ENCODE measurements at regions not wholly inside any gene's neighbourhood (a gene's known extent, or its start where the extent isn't known, plus 50 kb on each side); places are given as distances from the start of the nearest gene placed in this dataset.

DNA sequence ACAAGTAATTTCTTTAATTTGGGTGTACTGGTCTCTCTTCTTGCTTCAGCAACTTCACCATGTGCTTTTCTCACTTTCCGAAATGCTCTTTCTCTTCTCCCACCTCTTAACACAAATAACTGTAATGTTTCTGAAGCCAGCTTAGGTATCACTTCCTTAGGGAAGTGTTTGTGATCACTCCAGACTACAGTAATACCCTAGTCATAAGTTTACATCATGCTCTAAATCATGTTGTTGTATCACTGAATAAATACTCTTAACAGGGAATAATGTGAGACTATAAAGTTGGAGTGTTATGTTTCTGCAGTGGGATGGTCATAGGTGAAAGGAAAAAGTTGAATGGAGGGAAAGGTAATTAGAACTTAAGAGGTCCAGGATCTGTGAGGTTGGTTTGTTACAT lies 712.3 kb downstream of the C4orf33 start:
- CTCF ChIA-PET: no interaction called here
- WGBS (ENCODE audit: missing lambda C conversion rate): 24% methylated on average over 1 of the region's 1 CpG
- FAIRE-seq (no peak), DNase-seq (ENCODE audit: low read depth in 1 of 2, low spot score in 1 of 2) (no peak), ATAC-seq (no peak)
- TF ChIP-seq BHLHE40 (IDR thresholded peaks at IDR 0.05; ENCODE audit: low read depth, low read length) (no peak), EHF (CRISPR knock-in tag; IDR thresholded peaks at IDR 0.05) (no peak), RNF2 (IDR thresholded peaks at IDR 0.05; ENCODE audit: borderline replicate concordance, low read depth) (no peak), JUNB (IDR thresholded peaks at IDR 0.05) (no peak)
- TF ChIP-seq, protein P1, sequence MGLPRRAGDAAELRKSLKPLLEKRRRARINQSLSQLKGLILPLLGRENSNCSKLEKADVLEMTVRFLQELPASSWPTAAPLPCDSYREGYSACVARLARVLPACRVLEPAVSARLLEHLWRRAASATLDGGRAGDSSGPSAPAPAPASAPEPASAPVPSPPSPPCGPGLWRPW (IDR thresholded peaks at IDR 0.05): no peak
- POLR2A ChIA-PET: no interaction called here
- H3K4me3 ChIP-seq: no peak overlapping the region
- no peaks in the 10 kb centered on the region for H3K9me3 ChIP-seq
- no peak overlapping the region for H3K27ac ChIP-seq
- H3K4me2 ChIP-seq: no peak overlapping the region
- H3K4me1 ChIP-seq: no peaks in the 10 kb centered on the region

DNA sequence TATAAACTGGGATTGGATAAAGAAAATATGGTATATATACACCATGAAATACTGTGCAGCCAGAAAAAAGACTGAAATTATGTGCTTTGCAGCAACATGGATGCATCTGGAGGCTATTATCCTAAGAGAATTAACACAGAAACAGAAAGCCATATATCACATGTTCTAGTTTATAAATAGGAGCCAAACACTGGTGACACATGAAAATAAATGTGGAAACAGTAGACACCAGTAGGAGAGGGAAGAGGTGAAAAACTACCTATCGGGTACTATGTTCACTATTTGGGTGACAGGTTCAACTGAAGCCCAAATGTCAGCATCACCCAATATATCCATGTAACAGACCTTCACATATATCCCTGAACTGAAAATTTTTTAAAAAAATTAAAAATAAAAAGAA lies 725.1 kb downstream of the C4orf33 start:
- Histone ChIP-seq H3K9me3 (no peaks in the 10 kb centered on the region), H3K27ac (no peak overlapping the region), H3K4me3 (no peak overlapping the region), H3K4me2 (no peak overlapping the region), H3K4me1 (no peaks in the 10 kb centered on the region)
- CTCF ChIA-PET: no interaction called here
- no peak for DNase-seq (ENCODE audit: low read depth in 1 of 2, low spot score in 1 of 2)
- TF ChIP-seq GATA3 (IDR thresholded peaks at IDR 0.05; ENCODE audit: borderline replicate concordance): no peak
- TF ChIP-seq EHF (CRISPR knock-in tag; IDR thresholded peaks at IDR 0.05): no peak
- no peak for TF ChIP-seq KDM1A (IDR thresholded peaks at IDR 0.05; ENCODE audit: low read depth)
- no peak for TF ChIP-seq MYC (IDR thresholded peaks at IDR 0.05; ENCODE audit: borderline replicate concordance, low read length)
- TF ChIP-seq HOXB13 (CRISPR knock-in tag; IDR thresholded peaks at IDR 0.05; ENCODE audit: low read depth): no peak
- TF ChIP-seq MAFK (IDR thresholded peaks at IDR 0.05; ENCODE audit: partially characterized antibody): no peak
- TF ChIP-seq SMC3 (IDR thresholded peaks at IDR 0.05): no peak
- TF ChIP-seq, protein P2, sequence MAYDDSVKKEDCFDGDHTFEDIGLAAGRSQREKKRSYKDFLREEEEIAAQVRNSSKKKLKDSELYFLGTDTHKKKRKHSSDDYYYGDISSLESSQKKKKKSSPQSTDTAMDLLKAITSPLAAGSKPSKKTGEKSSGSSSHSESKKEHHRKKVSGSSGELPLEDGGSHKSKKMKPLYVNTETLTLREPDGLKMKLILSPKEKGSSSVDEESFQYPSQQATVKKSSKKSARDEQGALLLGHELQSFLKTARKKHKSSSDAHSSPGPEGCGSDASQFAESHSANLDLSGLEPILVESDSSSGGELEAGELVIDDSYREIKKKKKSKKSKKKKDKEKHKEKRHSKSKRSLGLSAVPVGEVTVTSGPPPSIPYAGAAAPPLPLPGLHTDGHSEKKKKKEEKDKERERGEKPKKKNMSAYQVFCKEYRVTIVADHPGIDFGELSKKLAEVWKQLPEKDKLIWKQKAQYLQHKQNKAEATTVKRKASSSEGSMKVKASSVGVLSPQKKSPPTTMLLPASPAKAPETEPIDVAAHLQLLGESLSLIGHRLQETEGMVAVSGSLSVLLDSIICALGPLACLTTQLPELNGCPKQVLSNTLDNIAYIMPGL (CRISPR knock-in tag; IDR thresholded peaks at IDR 0.05; ENCODE audit: borderline replicate concordance): no peak
- no peak for TF ChIP-seq KDM5A (IDR thresholded peaks at IDR 0.05)
- TF ChIP-seq, protein P1 (IDR thresholded peaks at IDR 0.05): no peak
- TF ChIP-seq, protein P3, sequence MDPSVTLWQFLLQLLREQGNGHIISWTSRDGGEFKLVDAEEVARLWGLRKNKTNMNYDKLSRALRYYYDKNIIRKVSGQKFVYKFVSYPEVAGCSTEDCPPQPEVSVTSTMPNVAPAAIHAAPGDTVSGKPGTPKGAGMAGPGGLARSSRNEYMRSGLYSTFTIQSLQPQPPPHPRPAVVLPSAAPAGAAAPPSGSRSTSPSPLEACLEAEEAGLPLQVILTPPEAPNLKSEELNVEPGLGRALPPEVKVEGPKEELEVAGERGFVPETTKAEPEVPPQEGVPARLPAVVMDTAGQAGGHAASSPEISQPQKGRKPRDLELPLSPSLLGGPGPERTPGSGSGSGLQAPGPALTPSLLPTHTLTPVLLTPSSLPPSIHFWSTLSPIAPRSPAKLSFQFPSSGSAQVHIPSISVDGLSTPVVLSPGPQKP (IDR thresholded peaks at IDR 0.05; ENCODE audit: low read depth, low read length): no peak
- POLR2A ChIA-PET: no interaction called here
- no peak for ATAC-seq
- no peak for FAIRE-seq
- WGBS (ENCODE audit: missing lambda C conversion rate): 41% methylated on average over 1 of the region's 1 CpG

DNA sequence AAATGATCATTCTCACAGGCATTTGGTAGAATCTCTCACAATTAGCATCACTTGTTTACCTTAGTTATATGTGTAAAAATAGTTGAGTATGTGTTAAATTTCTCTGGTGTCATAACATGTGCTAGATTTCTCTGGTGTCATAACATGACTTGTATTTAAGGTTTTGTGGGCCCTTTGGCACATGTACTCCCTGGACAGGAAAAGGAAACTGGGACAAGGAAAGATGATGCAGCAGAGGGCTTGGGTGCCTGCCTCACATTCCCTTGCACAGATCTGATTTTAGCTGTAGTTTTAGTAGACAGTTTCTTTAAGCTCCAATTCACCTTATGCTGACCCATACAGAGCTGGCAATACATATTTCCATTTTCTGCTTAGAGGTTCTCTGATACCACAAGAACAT lies 726.0 kb downstream of the C4orf33 start:
- ChIA-PET POLR2A (no interaction called here), CTCF (no interaction called here)
- Histone ChIP-seq H3K4me1 (no peaks in the 10 kb centered on the region), H3K9me3 (no peaks in the 10 kb centered on the region), H3K4me3 (no peak overlapping the region), H3K4me2 (no peak overlapping the region), H3K27ac (no peak overlapping the region)
- TF ChIP-seq NFE2L2 (conservative IDR thresholded peaks at IDR 0.05; ENCODE audit: low read length) (no peak), HEYL (CRISPR knock-in tag; IDR thresholded peaks at IDR 0.05) (no peak), RAD21 (conservative IDR thresholded peaks at IDR 0.05 in 1 of 2, IDR thresholded peaks at IDR 0.05 in 1 of 2) (no peak), HOXA7 (CRISPR knock-in tag; IDR thresholded peaks at IDR 0.05) (no peak), FOXS1 (CRISPR knock-in tag; IDR thresholded peaks at IDR 0.05) (no peak)
- TF ChIP-seq, protein P4, sequence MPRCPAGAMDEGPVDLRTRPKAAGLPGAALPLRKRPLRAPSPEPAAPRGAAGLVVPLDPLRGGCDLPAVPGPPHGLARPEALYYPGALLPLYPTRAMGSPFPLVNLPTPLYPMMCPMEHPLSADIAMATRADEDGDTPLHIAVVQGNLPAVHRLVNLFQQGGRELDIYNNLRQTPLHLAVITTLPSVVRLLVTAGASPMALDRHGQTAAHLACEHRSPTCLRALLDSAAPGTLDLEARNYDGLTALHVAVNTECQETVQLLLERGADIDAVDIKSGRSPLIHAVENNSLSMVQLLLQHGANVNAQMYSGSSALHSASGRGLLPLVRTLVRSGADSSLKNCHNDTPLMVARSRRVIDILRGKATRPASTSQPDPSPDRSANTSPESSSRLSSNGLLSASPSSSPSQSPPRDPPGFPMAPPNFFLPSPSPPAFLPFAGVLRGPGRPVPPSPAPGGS (IDR thresholded peaks at IDR 0.05): no peak
- DNase-seq (ENCODE audit: low read depth in 1 of 2, low spot score in 1 of 2) (no peak), ATAC-seq (no peak), FAIRE-seq (no peak)

Measured in A549 (cell line).